Skeletal muscle tissue (tissue), 3 donors: ENCODE measurements at regions not wholly inside any gene's neighbourhood (a gene's known extent, or its start where the extent isn't known, plus 50 kb on each side); places are given as distances from the start of the nearest gene placed in this dataset.

Experiments
- H3K27ac ChIP-seq: one replicate; pipeline ENCODE4 v1.7.0; 2013; ENCODE audit warnings: mild to moderate bottlenecking, low read depth, low read length, inconsistent platforms
- H3K27me3 ChIP-seq, 3 donors: one replicate each; pipeline ENCODE4 v1.7.0; 2013; ENCODE audit warnings: low read length in 3 of 3; ENCODE audit not compliant: control insufficient read depth in 3 of 3, insufficient read depth in 3 of 3
- H3K36me3 ChIP-seq, 3 donors: one replicate each; pipeline ENCODE4 v1.7.0; 2013; ENCODE audit warnings: low read length in 3 of 3; ENCODE audit not compliant: control insufficient read depth in 3 of 3, insufficient read depth in 3 of 3
- H3K4me1 ChIP-seq, 3 donors: one replicate each; pipeline ENCODE4 v1.7.0; 2013; ENCODE audit warnings: low read length in 3 of 3, mild to moderate bottlenecking in 3 of 3; ENCODE audit not compliant: control insufficient read depth in 3 of 3, insufficient read depth in 3 of 3
- H3K4me3 ChIP-seq, 3 donors: one replicate each; pipeline ENCODE4 v1.7.0; 2013; ENCODE audit warnings: low read length in 3 of 3
- H3K9ac ChIP-seq, 3 donors: one replicate each; pipeline ENCODE4 v1.7.0; 2013; ENCODE audit warnings: low read length in 3 of 3, mild to moderate bottlenecking in 3 of 3, moderate library complexity in 2 of 3, low read depth in 1 of 3
- H3K9me3 ChIP-seq, 3 donors: one replicate each; pipeline ENCODE4 v1.7.0; 2013; ENCODE audit warnings: low read length in 3 of 3; ENCODE audit not compliant: control insufficient read depth in 3 of 3
- donor health status: Osteomylitis.

DNA sequence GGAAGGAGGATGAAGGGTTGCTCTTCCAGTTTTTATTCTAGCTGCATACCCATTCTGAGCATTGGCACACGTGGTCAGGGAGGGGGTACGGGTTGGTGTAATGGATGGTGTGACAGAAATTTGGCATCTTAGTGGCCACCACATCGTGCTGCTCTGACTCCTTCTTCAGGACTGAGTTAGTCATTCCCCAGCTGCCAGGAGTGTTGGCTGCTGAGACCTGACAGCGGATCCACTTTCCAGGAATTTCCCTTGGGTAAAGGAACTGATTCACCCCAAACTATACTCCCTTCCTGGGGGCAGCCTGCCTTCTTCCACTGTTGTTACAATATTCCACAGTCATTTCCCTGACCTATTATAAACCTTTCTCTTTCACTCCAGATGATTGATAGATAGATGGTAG, 595.5 kb upstream of the KLHL1 start:
- Histone ChIP-seq H3K4me3 (no peak overlapping the region), H3K9me3 (peaks cover 0 to 1% (median 0%) of the 10 kb centered on the region in 3 donors), H3K4me1 (no peaks in the 10 kb centered on the region), H3K36me3 (no peaks in the 10 kb centered on the region), H3K27me3 (no peaks in the 10 kb centered on the region), H3K27ac (no peak overlapping the region), H3K9ac (no peak overlapping the region)

DNA sequence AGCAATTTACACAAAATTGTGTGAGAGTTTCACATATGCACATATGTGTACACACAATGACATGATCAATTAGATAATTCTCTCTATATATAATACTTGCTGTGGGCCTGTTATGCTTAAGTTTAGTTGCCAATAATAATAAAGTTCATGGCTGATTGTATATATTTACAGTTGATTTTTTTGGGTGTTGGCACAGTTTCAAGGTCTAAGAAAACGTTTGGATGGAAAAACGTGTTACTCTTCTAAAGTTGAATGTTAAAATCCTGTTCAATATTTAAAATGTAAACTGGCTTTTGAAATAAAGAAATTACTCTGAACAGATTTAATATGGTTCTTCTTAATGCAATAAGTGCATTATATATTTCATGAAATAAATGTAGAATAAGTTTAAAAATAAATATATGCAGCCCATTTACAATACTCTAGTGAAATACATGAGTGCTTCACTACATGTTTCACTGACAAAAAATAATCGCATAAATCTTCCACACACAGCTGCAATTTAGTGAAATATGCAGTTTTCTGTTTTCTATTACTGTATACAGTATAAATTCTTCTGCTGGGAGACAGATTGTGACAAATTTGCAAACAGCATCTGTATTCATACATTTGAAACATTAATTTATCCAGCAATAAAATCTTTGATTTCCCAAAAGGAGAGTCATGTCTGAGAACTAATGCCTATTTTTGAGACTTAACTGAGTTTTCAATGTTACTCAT, 586.9 kb upstream of the KLHL1 start:
- H3K9me3 ChIP-seq: no peaks in the 10 kb centered on the region
- no peak overlapping the region for H3K4me3 ChIP-seq
- no peaks in the 10 kb centered on the region for H3K27me3 ChIP-seq
- no peaks in the 10 kb centered on the region for H3K4me1 ChIP-seq
- H3K9ac ChIP-seq: no peak overlapping the region
- H3K27ac ChIP-seq: no peak overlapping the region
- no peaks in the 10 kb centered on the region for H3K36me3 ChIP-seq

DNA sequence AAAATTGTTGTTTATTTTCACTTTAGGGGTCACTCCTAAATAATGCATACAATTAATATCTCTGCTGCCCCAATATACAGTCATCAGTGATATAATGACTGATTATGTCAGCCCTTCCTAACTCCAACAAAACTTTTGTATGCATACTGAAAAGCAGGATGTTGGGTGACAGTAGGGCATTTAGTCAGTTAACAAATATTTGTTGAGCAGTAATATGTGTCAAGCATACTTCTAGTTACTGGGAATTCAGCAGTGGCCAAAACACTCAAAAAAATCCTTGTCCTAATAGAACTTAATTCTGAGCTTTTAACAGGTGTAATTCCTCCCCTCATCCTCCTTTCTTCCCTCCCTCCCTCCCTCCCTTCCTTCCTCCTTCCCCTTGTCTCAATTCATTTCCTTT, 560.7 kb upstream of the KLHL1 start:
- H3K9ac ChIP-seq: no peak overlapping the region
- no peaks in the 10 kb centered on the region for H3K36me3 ChIP-seq
- no peaks in the 10 kb centered on the region for H3K27me3 ChIP-seq
- H3K9me3 ChIP-seq: no peaks in the 10 kb centered on the region
- no peak overlapping the region for H3K27ac ChIP-seq
- H3K4me3 ChIP-seq: no peak overlapping the region
- no peaks in the 10 kb centered on the region for H3K4me1 ChIP-seq

DNA sequence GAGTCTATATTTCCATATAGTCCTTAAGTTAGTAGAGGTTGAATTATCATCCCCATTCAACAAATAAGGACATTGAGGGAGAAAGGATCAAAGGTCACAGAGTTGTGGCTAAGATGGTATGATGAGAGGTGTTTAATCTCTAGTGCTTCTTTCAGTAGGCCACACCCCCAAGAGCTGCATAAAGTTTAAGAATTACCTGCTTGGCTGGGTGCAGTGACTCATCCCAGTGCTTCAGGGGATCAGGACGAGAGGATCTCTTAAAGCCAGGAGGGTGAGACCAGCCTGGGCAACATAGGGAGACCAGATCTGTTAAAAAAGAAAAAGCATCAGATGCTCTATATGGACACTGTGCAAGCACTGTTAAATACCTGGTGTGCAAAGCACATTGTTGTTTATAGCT, 560.0 kb upstream of the KLHL1 start:
- Histone ChIP-seq H3K27me3 (no peaks in the 10 kb centered on the region), H3K9ac (no peak overlapping the region), H3K4me1 (no peaks in the 10 kb centered on the region), H3K9me3 (no peaks in the 10 kb centered on the region), H3K27ac (no peak overlapping the region), H3K36me3 (no peaks in the 10 kb centered on the region), H3K4me3 (no peak overlapping the region)

DNA sequence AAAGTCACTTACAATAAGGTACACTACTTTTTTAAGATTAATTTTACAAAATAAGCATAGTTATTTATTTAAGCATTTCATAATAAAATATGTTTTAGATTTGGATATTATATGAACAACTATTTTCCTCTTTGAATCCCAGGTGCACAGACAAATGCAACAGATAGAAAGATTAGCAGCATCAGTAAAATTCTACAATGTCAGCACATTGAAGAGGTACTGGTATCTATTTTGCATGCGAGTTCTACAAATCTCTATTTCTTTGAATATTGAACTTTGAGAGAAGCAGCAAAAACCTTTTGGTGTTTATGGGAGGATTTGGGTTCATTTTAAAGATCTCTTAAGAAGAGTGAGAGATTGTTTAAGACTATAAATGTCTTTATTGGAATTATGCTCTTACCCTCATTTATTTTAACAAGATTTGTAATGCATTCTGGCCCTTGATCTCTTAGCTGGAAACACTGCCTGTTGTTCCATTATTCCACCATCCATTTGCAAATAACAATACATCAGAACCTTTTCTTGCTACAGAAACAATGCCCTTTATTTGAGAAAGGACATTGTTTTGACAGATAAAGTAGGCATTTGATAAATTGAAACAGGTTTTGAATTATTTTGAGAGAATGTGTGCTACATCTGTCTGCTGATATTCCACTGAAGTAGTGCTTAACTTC, 558.8 kb upstream of the KLHL1 start:
- Histone ChIP-seq H3K27me3 (no peaks in the 10 kb centered on the region), H3K9me3 (no peaks in the 10 kb centered on the region), H3K4me3 (no peak overlapping the region), H3K4me1 (no peaks in the 10 kb centered on the region), H3K9ac (no peak overlapping the region), H3K36me3 (no peaks in the 10 kb centered on the region), H3K27ac (no peak overlapping the region)

DNA sequence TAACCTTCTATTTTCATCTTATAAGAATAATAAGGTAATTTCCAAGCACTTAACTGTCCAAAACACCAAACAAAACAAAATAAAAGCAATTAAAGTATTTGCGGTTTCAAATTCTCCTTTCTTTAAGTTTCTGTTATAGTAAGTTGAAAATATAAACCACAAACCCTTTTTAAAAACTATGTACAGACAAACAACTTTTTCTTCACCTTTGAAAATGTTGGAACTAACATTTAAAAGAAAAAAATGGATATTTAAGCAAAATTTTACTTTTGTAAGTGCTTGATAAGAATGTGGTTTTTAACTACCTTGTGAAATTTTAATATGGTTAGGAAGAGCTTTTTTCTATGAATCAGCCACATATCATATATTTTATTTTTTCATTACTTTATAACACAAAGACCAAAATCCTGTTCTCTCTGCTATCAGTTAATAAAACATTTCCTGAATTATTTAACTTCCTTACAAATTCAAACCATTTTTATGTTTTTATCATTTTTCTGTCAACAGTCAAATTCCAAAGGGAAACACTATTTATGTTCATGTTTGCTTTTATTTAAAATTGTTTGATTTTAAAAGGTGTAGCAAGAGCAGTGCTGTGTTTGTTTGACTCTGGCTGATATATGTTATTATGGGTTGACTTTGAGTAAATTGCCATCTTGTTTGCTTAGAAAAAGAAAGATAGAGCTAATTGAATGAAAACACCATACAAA, 554.1 kb upstream of the KLHL1 start:
- H3K27ac ChIP-seq: no peak overlapping the region
- no peaks in the 10 kb centered on the region for H3K9me3 ChIP-seq
- no peak overlapping the region for H3K4me3 ChIP-seq
- no peaks in the 10 kb centered on the region for H3K36me3 ChIP-seq
- H3K9ac ChIP-seq: no peak overlapping the region
- H3K27me3 ChIP-seq: no peaks in the 10 kb centered on the region
- no peaks in the 10 kb centered on the region for H3K4me1 ChIP-seq

DNA sequence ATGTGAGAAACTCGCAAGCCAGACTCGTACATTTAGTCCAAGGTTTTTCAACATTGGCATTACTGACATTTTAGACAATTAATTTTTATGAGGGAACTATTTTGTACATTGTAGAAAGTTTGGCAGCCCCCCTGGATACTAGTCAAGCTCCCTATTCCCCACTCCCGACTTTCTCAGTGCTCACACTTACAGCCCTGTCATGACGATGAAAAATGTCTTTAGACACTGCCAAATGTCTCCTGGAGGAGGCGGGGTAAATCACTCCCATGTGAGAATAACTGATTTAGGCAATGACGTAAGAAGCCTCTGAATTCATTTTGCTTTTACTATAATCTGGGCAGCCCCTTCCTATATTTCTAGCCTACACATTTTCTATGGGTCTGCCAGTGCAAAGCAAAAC, 535.8 kb upstream of the KLHL1 start:
- H3K9me3 ChIP-seq: no peaks in the 10 kb centered on the region
- H3K36me3 ChIP-seq: no peaks in the 10 kb centered on the region
- no peaks in the 10 kb centered on the region for H3K4me1 ChIP-seq
- no peak overlapping the region for H3K9ac ChIP-seq
- no peaks in the 10 kb centered on the region for H3K27me3 ChIP-seq
- H3K27ac ChIP-seq: no peak overlapping the region
- no peak overlapping the region for H3K4me3 ChIP-seq

DNA sequence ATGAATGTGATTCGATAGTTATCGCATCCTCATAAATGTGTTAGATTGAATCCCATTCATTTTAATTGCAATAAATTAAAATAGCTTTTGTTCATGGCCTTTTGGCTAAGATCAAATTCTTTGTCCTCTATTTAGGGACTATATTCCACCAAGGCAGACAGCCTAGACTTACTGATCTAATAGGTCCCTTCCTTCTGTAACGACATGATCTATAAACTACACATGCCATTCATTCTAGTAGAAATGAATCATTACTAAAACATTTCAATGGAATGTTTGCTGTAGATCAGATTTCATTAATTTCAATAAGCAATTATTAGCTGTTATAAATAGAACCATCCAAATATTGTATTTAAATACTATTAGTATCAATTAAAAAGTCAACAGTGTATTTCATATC, 526.6 kb upstream of the KLHL1 start:
- no peaks in the 10 kb centered on the region for H3K27me3 ChIP-seq
- H3K36me3 ChIP-seq: no peaks in the 10 kb centered on the region
- no peak overlapping the region for H3K27ac ChIP-seq
- no peak overlapping the region for H3K9ac ChIP-seq
- H3K4me3 ChIP-seq: no peak overlapping the region
- no peaks in the 10 kb centered on the region for H3K4me1 ChIP-seq
- no peaks in the 10 kb centered on the region for H3K9me3 ChIP-seq

DNA sequence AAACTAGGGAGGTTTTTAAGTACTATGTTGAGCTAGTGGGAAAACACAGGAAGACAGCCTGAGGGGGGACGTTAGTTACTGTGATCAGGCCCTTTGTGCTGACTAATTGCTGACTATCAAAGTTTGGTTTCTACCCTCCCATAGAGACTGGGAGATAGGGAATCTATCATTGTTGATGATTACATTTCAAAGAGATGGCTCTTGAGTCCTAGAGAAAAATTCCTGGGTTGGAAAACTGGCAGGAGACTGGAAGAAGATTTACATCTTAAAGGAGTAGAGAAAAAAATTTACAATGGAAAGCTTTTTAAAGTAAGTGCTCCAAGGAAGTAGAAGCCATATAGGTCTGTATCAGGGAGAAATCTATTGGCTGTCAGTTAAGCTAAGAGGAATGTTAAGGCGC, 522.0 kb upstream of the KLHL1 start:
- no peak overlapping the region for H3K27ac ChIP-seq
- H3K4me1 ChIP-seq: no peaks in the 10 kb centered on the region
- H3K9me3 ChIP-seq: no peaks in the 10 kb centered on the region
- no peaks in the 10 kb centered on the region for H3K27me3 ChIP-seq
- no peaks in the 10 kb centered on the region for H3K36me3 ChIP-seq
- no peak overlapping the region for H3K4me3 ChIP-seq
- H3K9ac ChIP-seq: no peak overlapping the region

DNA sequence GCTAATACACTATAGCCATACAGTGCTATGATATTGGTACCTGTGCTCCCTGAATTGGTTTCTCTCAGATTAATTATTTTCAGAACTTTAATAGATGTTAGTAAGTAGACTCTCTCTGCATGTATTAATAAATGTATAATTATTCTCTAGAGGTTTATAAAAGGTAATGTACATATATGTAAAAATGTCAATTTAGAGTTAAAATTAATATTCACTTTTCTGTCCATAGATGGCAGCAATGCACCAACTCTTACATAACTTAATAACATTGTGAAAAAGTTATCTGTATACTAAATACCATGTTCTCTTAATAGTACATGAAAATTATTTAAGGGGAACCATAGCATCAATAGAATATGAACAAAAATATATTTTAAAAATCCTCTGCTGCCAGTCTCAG, 515.0 kb upstream of the KLHL1 start:
- Histone ChIP-seq H3K4me3 (no peak overlapping the region), H3K9ac (no peak overlapping the region), H3K4me1 (no peaks in the 10 kb centered on the region), H3K27me3 (no peaks in the 10 kb centered on the region), H3K27ac (no peak overlapping the region), H3K9me3 (no peaks in the 10 kb centered on the region), H3K36me3 (no peaks in the 10 kb centered on the region)
